ENCODE measurements at regions not wholly inside any gene's neighbourhood (a gene's known extent, or its start where the extent isn't known, plus 50 kb on each side); places are given as distances from the start of the nearest gene placed in this dataset.

DNA sequence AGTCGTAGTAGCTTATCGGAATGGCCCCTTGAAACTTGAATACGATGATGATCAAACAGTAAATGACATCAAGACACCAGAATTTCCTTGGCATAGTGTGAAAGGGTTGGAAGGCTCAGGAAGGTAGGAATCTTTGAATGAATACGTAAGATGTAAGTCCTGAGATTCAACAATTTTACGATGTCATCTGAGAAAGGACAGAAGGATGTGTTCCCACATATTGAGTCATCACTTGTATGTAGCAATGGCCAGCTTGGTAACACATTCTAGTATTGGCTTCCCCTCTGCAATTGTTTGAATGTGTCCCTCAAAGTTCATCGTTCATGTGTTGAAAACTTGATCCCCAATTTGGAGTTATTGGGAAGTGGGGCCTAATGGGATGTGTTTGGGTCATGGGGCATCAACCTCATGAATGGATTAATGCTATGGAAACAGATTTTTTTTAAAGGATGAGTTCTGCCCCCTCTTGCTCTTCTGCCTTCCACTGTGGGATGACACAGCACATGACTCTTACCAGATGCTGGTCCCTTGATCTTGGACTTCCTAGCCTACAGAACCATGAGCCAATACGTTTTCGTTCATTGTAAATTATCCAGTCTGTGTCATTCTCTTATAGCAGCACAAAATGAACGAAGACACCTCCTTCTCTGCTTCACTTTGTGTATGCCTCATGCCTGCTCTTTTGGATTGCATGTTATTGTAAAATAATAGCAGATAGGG is 284.6 kb downstream of the BCAT1 start:
- TF ChIP-seq, protein P1, sequence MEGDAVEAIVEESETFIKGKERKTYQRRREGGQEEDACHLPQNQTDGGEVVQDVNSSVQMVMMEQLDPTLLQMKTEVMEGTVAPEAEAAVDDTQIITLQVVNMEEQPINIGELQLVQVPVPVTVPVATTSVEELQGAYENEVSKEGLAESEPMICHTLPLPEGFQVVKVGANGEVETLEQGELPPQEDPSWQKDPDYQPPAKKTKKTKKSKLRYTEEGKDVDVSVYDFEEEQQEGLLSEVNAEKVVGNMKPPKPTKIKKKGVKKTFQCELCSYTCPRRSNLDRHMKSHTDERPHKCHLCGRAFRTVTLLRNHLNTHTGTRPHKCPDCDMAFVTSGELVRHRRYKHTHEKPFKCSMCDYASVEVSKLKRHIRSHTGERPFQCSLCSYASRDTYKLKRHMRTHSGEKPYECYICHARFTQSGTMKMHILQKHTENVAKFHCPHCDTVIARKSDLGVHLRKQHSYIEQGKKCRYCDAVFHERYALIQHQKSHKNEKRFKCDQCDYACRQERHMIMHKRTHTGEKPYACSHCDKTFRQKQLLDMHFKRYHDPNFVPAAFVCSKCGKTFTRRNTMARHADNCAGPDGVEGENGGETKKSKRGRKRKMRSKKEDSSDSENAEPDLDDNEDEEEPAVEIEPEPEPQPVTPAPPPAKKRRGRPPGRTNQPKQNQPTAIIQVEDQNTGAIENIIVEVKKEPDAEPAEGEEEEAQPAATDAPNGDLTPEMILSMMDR (IDR thresholded peaks at IDR 0.05 in 8 of 11, conservative IDR thresholded peaks at IDR 0.05 in 3 of 11) = no peak
- TF ChIP-seq POLR2A (IDR thresholded peaks at IDR 0.05) = no peak

All from spleen (tissue), 7 donors.